HL-60 (cell line): ENCODE measurements at regions not wholly inside any gene's neighbourhood (a gene's known extent, or its start where the extent isn't known, plus 50 kb on each side); places are given as distances from the start of the nearest gene placed in this dataset.

Source experiments
- CTCF ChIP-seq: IDR thresholded peaks from one replicate; pipeline ENCODE4 v1.5.1; 2011; ENCODE audit warnings: low read length, control low read depth, inconsistent platforms; ENCODE audit not compliant: insufficient read depth
- GABPA ChIP-seq: IDR thresholded peaks from 2 replicates; pipeline ENCODE4 v1.6.1; 2012; ENCODE audit warnings: low read depth
- POLR2AphosphoS5 ChIP-seq: IDR thresholded peaks from 2 replicates; pipeline ENCODE4 v1.6.1; 2012; ENCODE audit warnings: low read depth
- REST ChIP-seq: IDR thresholded peaks from 2 replicates; pipeline ENCODE4 v1.6.1; 2012; ENCODE audit warnings: low read depth; ENCODE audit not compliant: insufficient replicate concordance
- SPI1 ChIP-seq: IDR thresholded peaks from 2 replicates; pipeline ENCODE4 v1.6.1; 2012; ENCODE audit warnings: low read depth, mild to moderate bottlenecking, borderline replicate concordance

- TF ChIP-seq CTCF (no peak), POLR2AphosphoS5 (no peak), REST (no peak), GABPA (no peak), SPI1 (no peak)
Observed at GRCh38 chr7:68707958-68708357, 890.3 kb upstream of the AUTS2 start.
